GM23338 (cell line): ENCODE measurements at regions not wholly inside any gene's neighbourhood (a gene's known extent, or its start where the extent isn't known, plus 50 kb on each side); places are given as distances from the start of the nearest gene placed in this dataset.
A peak's percentile ranks its signal among the peaks of the same experiment; 100 is the strongest.

Experiments used
- ATAC-seq: fragments of 200-7000 bp; cut with Tn5 transposase; 3 replicates; pipeline ENCODE4 v1.9.1; 2020
- DNase-seq: peaks from one replicate; pipeline ENCODE4 v3.0.0-alpha.2; 2015; ENCODE audit warnings: low spot score
- H2AFZ ChIP-seq: fragments of 200-600 bp; sonication (generic); 2 replicates; pipeline ENCODE4 v1.8.0; 2016; ENCODE audit warnings: antibody characterized with exemption, mild to moderate bottlenecking, moderate library complexity
- H3F3A ChIP-seq: fragments of 200-600 bp; sonication (generic); replicated peaks from 2 replicates; pipeline ENCODE4 v1.8.0; 2017; ENCODE audit warnings: antibody characterized with exemption, mixed run types, low read depth
- H3K27ac ChIP-seq: fragments of 200-600 bp; sonication (generic); 2 replicates; pipeline ENCODE4 v1.6.1; 2016; ENCODE audit warnings: low read depth
- H3K27me3 ChIP-seq: fragments of 200-600 bp; sonication (generic); 2 replicates; pipeline ENCODE4 v1.8.0; 2016; ENCODE audit warnings: mild to moderate bottlenecking, mixed run types, moderate library complexity; ENCODE audit not compliant: insufficient read depth
- H3K36me3 ChIP-seq: fragments of 200-600 bp; sonication (generic); 2 replicates; pipeline ENCODE4 v1.8.0; 2016; ENCODE audit warnings: mild to moderate bottlenecking; ENCODE audit not compliant: insufficient read depth
- H3K4me1 ChIP-seq: fragments of 200-600 bp; sonication (generic); 2 replicates; pipeline ENCODE4 v1.8.0; 2016; ENCODE audit warnings: mild to moderate bottlenecking, moderate library complexity; ENCODE audit not compliant: insufficient read depth
- H3K4me2 ChIP-seq: fragments of 200-600 bp; sonication (generic); 2 replicates; pipeline ENCODE4 v1.7.1; 2017; ENCODE audit warnings: mixed run types
- H3K4me3 ChIP-seq: fragments of 200-600 bp; sonication (generic); 2 replicates; pipeline ENCODE4 v1.6.1; 2016; ENCODE audit warnings: mixed run types
- H3K79me2 ChIP-seq: fragments of 200-600 bp; sonication (generic); replicated peaks from 2 replicates; pipeline ENCODE4 v1.8.0; 2017; ENCODE audit warnings: mild to moderate bottlenecking; ENCODE audit not compliant: insufficient read depth
- H3K9me2 ChIP-seq: fragments of 200-600 bp; sonication (generic); 2 replicates; pipeline ENCODE4 v1.8.0; 2017; ENCODE audit not compliant: insufficient read depth
- H4K20me1 ChIP-seq: fragments of 200-600 bp; sonication (generic); replicated peaks from 2 replicates; pipeline ENCODE4 v1.8.0; 2017; ENCODE audit warnings: mild to moderate bottlenecking; ENCODE audit not compliant: insufficient read depth
- H3K27ac Mint-ChIP-seq: 2 replicates; pipeline ENCODE4 v1.8.0; 2020; ENCODE audit warnings: inconsistent platforms, mild to moderate bottlenecking, moderate library complexity, mixed read lengths
- H3K27me3 Mint-ChIP-seq: 3 replicates; pipeline ENCODE4 v1.8.0; 2022; ENCODE audit warnings: low read depth, mild to moderate bottlenecking, moderate library complexity, mixed read lengths, inconsistent platforms; ENCODE audit not compliant: insufficient read depth, poor library complexity
- H3K36me3 Mint-ChIP-seq: 3 replicates; pipeline ENCODE4 v1.8.0; 2021; ENCODE audit warnings: low read depth, mild to moderate bottlenecking, inconsistent platforms, moderate library complexity, mixed read lengths
- H3K4me1 Mint-ChIP-seq: 3 replicates; pipeline ENCODE4 v1.8.0; 2020; ENCODE audit warnings: mild to moderate bottlenecking, inconsistent platforms, mixed read lengths
- H3K4me3 Mint-ChIP-seq: 3 replicates; pipeline ENCODE4 v1.8.0; 2021; ENCODE audit warnings: moderate library complexity, mild to moderate bottlenecking, inconsistent platforms, mixed read lengths
- H3K9me3 Mint-ChIP-seq: 3 replicates; pipeline ENCODE4 v1.8.0; 2020; ENCODE audit warnings: moderate library complexity, mild to moderate bottlenecking, inconsistent platforms, mixed read lengths
- CREB1 ChIP-seq: fragments of 250-450 bp; sonication (Bioruptor Pico); IDR thresholded peaks from 2 replicates; pipeline ENCODE4 v1.5.0; 2020; ENCODE audit warnings: low read depth, mild to moderate bottlenecking, moderate library complexity
- EZH2 ChIP-seq: fragments of 200-600 bp; sonication (generic); IDR thresholded peaks from one replicate; pipeline ENCODE4 v1.8.0; 2017; ENCODE audit warnings: antibody characterized with exemption, mild to moderate bottlenecking, low read depth; ENCODE audit not compliant: unreplicated experiment
- EZH2phosphoT487 ChIP-seq: fragments of 200-600 bp; sonication (generic); IDR thresholded peaks from one replicate; pipeline ENCODE4 v1.8.1; 2018; ENCODE audit warnings: antibody characterized with exemption; ENCODE audit not compliant: unreplicated experiment
- JUNB ChIP-seq: IDR thresholded peaks from one replicate; pipeline ENCODE4 v1.6.1; 2016; ENCODE audit warnings: antibody characterized with exemption; ENCODE audit not compliant: unreplicated experiment
- NANOG ChIP-seq: IDR thresholded peaks from 2 replicates; pipeline ENCODE4 v1.6.1; 2016; ENCODE audit warnings: antibody characterized with exemption, borderline replicate concordance
- POLR2AphosphoS5 ChIP-seq: IDR thresholded peaks from 2 replicates; pipeline ENCODE4 v1.6.1; 2016; ENCODE audit warnings: antibody characterized with exemption, low read depth
- STAT1 ChIP-seq: IDR thresholded peaks from one replicate; pipeline ENCODE4 v1.6.1; 2016; ENCODE audit warnings: antibody characterized with exemption; ENCODE audit not compliant: unreplicated experiment
- ZNF114 ChIP-seq: fragments of 250-450 bp; sonication (Bioruptor Pico); IDR thresholded peaks from 2 replicates; pipeline ENCODE4 v1.5.0; 2020; ENCODE audit warnings: mild to moderate bottlenecking, moderate library complexity
- ZNF331 ChIP-seq: fragments of 250-450 bp; sonication (Bioruptor Pico); IDR thresholded peaks from 2 replicates; pipeline ENCODE4 v1.5.0; 2020; ENCODE audit warnings: low read depth, mild to moderate bottlenecking, moderate library complexity
- TF ChIP-seq, protein P1 (sequence below): fragments of 250-450 bp; sonication (Bioruptor Pico); IDR thresholded peaks from 2 replicates; pipeline ENCODE4 v1.5.0; 2020; ENCODE audit warnings: mild to moderate bottlenecking, moderate library complexity
- TF ChIP-seq, protein P2 (sequence below): IDR thresholded peaks from one replicate; pipeline ENCODE4 v1.6.1; 2018; ENCODE audit warnings: antibody characterized with exemption; ENCODE audit not compliant: unreplicated experiment
- TF ChIP-seq, protein P3 (sequence below): IDR thresholded peaks from 2 replicates; pipeline ENCODE4 v1.6.1; 2016; ENCODE audit warnings: antibody characterized with exemption

DNA sequence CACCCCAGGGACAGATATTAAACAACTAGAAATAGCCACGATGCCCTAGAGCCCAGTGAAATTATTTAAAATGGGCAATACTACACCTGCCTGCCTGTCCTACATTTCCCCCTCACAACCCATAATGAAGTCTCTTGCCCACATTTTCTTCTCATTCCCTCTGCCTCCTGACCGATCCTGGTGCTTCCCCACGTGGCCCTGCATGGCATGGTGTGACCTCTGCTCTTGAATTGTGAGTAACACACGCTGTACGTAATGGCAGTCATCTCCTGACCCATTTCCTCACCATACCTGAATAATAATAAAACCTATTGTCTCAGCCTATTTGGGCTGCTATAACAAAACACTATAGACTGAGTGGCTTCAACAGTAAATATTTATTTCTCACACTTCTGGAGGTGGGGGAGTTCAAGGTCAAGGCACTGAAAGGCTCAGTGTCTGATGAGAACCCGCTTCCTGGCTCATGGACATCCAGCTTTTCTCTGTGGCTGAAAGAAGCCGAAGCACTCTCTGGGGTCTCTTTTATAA is 77.0 kb upstream of the ENPP6 start (continued):
- TF ChIP-seq, protein P1, sequence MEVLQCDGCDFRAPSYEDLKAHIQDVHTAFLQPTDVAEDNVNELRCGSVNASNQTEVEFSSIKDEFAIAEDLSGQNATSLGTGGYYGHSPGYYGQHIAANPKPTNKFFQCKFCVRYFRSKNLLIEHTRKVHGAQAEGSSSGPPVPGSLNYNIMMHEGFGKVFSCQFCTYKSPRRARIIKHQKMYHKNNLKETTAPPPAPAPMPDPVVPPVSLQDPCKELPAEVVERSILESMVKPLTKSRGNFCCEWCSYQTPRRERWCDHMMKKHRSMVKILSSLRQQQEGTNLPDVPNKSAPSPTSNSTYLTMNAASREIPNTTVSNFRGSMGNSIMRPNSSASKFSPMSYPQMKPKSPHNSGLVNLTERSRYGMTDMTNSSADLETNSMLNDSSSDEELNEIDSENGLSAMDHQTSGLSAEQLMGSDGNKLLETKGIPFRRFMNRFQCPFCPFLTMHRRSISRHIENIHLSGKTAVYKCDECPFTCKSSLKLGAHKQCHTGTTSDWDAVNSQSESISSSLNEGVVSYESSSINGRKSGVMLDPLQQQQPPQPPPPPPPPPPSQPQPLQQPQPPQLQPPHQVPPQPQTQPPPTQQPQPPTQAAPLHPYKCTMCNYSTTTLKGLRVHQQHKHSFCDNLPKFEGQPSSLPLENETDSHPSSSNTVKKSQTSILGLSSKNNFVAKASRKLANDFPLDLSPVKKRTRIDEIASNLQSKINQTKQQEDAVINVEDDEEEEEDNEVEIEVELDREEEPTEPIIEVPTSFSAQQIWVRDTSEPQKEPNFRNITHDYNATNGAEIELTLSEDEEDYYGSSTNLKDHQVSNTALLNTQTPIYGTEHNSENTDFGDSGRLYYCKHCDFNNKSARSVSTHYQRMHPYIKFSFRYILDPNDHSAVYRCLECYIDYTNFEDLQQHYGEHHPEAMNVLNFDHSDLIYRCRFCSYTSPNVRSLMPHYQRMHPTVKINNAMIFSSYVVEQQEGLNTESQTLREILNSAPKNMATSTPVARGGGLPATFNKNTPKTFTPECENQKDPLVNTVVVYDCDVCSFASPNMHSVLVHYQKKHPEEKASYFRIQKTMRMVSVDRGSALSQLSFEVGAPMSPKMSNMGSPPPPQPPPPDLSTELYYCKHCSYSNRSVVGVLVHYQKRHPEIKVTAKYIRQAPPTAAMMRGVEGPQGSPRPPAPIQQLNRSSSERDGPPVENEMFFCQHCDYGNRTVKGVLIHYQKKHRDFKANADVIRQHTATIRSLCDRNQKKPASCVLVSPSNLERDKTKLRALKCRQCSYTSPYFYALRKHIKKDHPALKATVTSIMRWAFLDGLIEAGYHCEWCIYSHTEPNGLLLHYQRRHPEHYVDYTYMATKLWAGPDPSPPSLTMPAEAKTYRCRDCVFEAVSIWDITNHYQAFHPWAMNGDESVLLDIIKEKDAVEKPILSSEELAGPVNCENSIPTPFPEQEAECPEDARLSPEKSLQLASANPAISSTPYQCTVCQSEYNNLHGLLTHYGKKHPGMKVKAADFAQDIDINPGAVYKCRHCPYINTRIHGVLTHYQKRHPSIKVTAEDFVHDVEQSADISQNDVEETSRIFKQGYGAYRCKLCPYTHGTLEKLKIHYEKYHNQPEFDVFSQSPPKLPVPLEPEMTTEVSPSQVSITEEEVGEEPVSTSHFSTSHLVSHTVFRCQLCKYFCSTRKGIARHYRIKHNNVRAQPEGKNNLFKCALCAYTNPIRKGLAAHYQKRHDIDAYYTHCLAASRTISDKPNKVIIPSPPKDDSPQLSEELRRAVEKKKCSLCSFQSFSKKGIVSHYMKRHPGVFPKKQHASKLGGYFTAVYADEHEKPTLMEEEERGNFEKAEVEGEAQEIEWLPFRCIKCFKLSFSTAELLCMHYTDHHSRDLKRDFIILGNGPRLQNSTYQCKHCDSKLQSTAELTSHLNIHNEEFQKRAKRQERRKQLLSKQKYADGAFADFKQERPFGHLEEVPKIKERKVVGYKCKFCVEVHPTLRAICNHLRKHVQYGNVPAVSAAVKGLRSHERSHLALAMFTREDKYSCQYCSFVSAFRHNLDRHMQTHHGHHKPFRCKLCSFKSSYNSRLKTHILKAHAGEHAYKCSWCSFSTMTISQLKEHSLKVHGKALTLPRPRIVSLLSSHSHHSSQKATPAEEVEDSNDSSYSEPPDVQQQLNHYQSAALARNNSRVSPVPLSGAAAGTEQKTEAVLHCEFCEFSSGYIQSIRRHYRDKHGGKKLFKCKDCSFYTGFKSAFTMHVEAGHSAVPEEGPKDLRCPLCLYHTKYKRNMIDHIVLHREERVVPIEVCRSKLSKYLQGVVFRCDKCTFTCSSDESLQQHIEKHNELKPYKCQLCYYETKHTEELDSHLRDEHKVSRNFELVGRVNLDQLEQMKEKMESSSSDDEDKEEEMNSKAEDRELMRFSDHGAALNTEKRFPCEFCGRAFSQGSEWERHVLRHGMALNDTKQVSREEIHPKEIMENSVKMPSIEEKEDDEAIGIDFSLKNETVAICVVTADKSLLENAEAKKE (CRISPR knock-in tag) = no peak

DNA sequence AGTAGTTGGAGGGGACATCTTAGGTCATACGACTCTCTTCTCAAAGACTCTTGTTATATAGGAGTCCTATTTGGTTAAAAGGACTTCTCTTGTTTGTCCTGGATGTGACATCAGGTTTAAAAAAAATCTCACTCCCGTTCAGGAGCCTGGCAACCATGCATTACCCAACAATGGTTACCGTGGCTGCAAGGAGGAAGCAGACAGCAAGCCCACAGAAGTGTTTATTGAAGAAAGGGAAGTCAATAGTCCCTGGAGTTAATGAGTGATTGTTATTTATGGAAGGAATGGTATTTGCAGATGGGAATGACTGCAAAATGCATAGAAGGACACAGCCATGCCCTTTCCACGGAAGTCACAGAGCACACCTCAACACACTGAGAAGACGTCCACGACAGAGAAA is 75.9 kb upstream of the ENPP6 start:
- no peaks in the 10 kb centered on the region for H3K4me1 ChIP-seq
- H3K79me2 ChIP-seq = no peaks in the 10 kb centered on the region
- no peaks in the 10 kb centered on the region for H3K9me3 Mint-ChIP-seq
- H3K4me1 Mint-ChIP-seq = peaks cover 7% of the 10 kb centered on the region
- no peaks in the 10 kb centered on the region for H4K20me1 ChIP-seq
- H3K27ac ChIP-seq = no peak overlapping the region
- no peak overlapping the region for H3K4me3 Mint-ChIP-seq
- no peaks in the 10 kb centered on the region for H3K9me2 ChIP-seq
- H3F3A ChIP-seq = no peaks in the 10 kb centered on the region
- H3K4me2 ChIP-seq = no peak overlapping the region
- H3K4me3 ChIP-seq = no peak overlapping the region
- no peak overlapping the region for H2AFZ ChIP-seq
- DNase-seq (peak; percentile 24), ATAC-seq (no peak)
- no peak overlapping the region for H3K27ac Mint-ChIP-seq
- no peaks in the 10 kb centered on the region for H3K36me3 ChIP-seq
- no peaks in the 10 kb centered on the region for H3K36me3 Mint-ChIP-seq
- no peaks in the 10 kb centered on the region for H3K27me3 ChIP-seq
- peaks cover 5% of the 10 kb centered on the region for H3K27me3 Mint-ChIP-seq
- TF ChIP-seq ZNF114 (CRISPR knock-in tag) (no peak), STAT1 (no peak), EZH2phosphoT487 (no peak), EZH2 (no peak), JUNB (no peak), POLR2AphosphoS5 (no peak), CREB1 (CRISPR knock-in tag) (no peak), ZNF331 (no peak), NANOG (no peak)
- TF ChIP-seq, protein P2, sequence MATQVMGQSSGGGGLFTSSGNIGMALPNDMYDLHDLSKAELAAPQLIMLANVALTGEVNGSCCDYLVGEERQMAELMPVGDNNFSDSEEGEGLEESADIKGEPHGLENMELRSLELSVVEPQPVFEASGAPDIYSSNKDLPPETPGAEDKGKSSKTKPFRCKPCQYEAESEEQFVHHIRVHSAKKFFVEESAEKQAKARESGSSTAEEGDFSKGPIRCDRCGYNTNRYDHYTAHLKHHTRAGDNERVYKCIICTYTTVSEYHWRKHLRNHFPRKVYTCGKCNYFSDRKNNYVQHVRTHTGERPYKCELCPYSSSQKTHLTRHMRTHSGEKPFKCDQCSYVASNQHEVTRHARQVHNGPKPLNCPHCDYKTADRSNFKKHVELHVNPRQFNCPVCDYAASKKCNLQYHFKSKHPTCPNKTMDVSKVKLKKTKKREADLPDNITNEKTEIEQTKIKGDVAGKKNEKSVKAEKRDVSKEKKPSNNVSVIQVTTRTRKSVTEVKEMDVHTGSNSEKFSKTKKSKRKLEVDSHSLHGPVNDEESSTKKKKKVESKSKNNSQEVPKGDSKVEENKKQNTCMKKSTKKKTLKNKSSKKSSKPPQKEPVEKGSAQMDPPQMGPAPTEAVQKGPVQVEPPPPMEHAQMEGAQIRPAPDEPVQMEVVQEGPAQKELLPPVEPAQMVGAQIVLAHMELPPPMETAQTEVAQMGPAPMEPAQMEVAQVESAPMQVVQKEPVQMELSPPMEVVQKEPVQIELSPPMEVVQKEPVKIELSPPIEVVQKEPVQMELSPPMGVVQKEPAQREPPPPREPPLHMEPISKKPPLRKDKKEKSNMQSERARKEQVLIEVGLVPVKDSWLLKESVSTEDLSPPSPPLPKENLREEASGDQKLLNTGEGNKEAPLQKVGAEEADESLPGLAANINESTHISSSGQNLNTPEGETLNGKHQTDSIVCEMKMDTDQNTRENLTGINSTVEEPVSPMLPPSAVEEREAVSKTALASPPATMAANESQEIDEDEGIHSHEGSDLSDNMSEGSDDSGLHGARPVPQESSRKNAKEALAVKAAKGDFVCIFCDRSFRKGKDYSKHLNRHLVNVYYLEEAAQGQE = no peak
- TF ChIP-seq, protein P3, sequence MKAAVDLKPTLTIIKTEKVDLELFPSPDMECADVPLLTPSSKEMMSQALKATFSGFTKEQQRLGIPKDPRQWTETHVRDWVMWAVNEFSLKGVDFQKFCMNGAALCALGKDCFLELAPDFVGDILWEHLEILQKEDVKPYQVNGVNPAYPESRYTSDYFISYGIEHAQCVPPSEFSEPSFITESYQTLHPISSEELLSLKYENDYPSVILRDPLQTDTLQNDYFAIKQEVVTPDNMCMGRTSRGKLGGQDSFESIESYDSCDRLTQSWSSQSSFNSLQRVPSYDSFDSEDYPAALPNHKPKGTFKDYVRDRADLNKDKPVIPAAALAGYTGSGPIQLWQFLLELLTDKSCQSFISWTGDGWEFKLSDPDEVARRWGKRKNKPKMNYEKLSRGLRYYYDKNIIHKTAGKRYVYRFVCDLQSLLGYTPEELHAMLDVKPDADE = no peak
